ENCODE measurements at regions not wholly inside any gene's neighbourhood (a gene's known extent, or its start where the extent isn't known, plus 50 kb on each side); places are given as distances from the start of the nearest gene placed in this dataset.
"Not testable (repeated sequence)": the region's sequence is repeated elsewhere in the genome, so short reads cannot be mapped to it uniquely, and the experiment has no call there.

- H3K27ac Mint-ChIP-seq: no peak overlapping the region
- no peaks in the 10 kb centered on the region for H3K27me3 Mint-ChIP-seq
- intact Hi-C loops (cut with micrococcal nuclease): no loop called here
Observed at GRCh38 chr22:27250886-27251285, 550.7 kb downstream of the MN1 start.

GRCh38 chr22:27251563-27251962, 550.0 kb downstream of the MN1 start:
- no peak overlapping the region for H3K4me3 Mint-ChIP-seq
- no peaks in the 10 kb centered on the region for H3K27me3 Mint-ChIP-seq
- intact Hi-C loops (cut with micrococcal nuclease): no loop called here
- H3K9me3 Mint-ChIP-seq: peaks cover 17% of the 10 kb centered on the region
- H3K4me1 Mint-ChIP-seq: no peaks in the 10 kb centered on the region
- H3K27ac Mint-ChIP-seq: no peak overlapping the region
- DNase-seq: no peak
- no peaks in the 10 kb centered on the region for H3K36me3 Mint-ChIP-seq (ENCODE audit: low read depth)

More at GRCh38 chr22:27250886-27251285, 550.7 kb downstream of the MN1 start:
- peaks cover 22% of the 10 kb centered on the region for H3K9me3 Mint-ChIP-seq
- no peak overlapping the region for H3K4me3 Mint-ChIP-seq
- no peak for DNase-seq
- H3K4me1 Mint-ChIP-seq: no peaks in the 10 kb centered on the region
- no peaks in the 10 kb centered on the region for H3K36me3 Mint-ChIP-seq (ENCODE audit: low read depth)

- intact Hi-C loops (cut with micrococcal nuclease): no loop called here
- H3K9me3 Mint-ChIP-seq: peaks cover 13% of the 10 kb centered on the region
- no peak overlapping the region for H3K27ac Mint-ChIP-seq
- H3K4me3 Mint-ChIP-seq: no peak overlapping the region
- H3K36me3 Mint-ChIP-seq (ENCODE audit: low read depth): no peaks in the 10 kb centered on the region
- H3K27me3 Mint-ChIP-seq: no peaks in the 10 kb centered on the region
- no peaks in the 10 kb centered on the region for H3K4me1 Mint-ChIP-seq
- DNase-seq: no peak
Observed at GRCh38 chr22:27252282-27253049, 549.1 kb downstream of the MN1 start.

GRCh38 chr22:27253108-27253902, 548.3 kb downstream of the MN1 start:
- Mint-ChIP-seq H3K4me1 (no peaks in the 10 kb centered on the region), H3K27me3 (no peaks in the 10 kb centered on the region), H3K9me3 (peaks cover 13% of the 10 kb centered on the region), H3K36me3 (ENCODE audit: low read depth) (no peaks in the 10 kb centered on the region), H3K27ac (no peak overlapping the region), H3K4me3 (no peak overlapping the region)
- intact Hi-C loops (cut with micrococcal nuclease): no loop called here
- DNase-seq: no peak

GRCh38 chr22:27254063-27254462, 547.5 kb downstream of the MN1 start:
- DNase-seq; H3K36me3 Mint-ChIP-seq (ENCODE audit: low read depth); H3K4me3 Mint-ChIP-seq; H3K27ac Mint-ChIP-seq; H3K27me3 Mint-ChIP-seq; intact Hi-C loops (cut with micrococcal nuclease); H3K4me1 Mint-ChIP-seq: not testable (repeated sequence)
- peaks cover 14% of the 10 kb centered on the region for H3K9me3 Mint-ChIP-seq

GRCh38 chr22:27255580-27255979, 546.0 kb downstream of the MN1 start:
- Mint-ChIP-seq H3K4me1 (no peaks in the 10 kb centered on the region), H3K27me3 (no peaks in the 10 kb centered on the region), H3K36me3 (ENCODE audit: low read depth) (no peaks in the 10 kb centered on the region), H3K27ac (no peak overlapping the region), H3K4me3 (no peak overlapping the region), H3K9me3 (peaks cover 17% of the 10 kb centered on the region)
- intact Hi-C loops (cut with micrococcal nuclease): no loop called here
- no peak for DNase-seq

- Mint-ChIP-seq H3K4me3 (no peak overlapping the region), H3K36me3 (ENCODE audit: low read depth) (no peaks in the 10 kb centered on the region), H3K9me3 (peaks cover 13% of the 10 kb centered on the region), H3K4me1 (no peaks in the 10 kb centered on the region), H3K27me3 (no peaks in the 10 kb centered on the region), H3K27ac (no peak overlapping the region)
- intact Hi-C loops (cut with micrococcal nuclease): no loop called here
- DNase-seq: no peak
Observed at GRCh38 chr22:27257987-27258386, 543.6 kb downstream of the MN1 start.

- Mint-ChIP-seq H3K27ac (no peak overlapping the region), H3K9me3 (peaks cover 12% of the 10 kb centered on the region), H3K27me3 (no peaks in the 10 kb centered on the region), H3K4me1 (no peaks in the 10 kb centered on the region), H3K36me3 (ENCODE audit: low read depth) (no peaks in the 10 kb centered on the region), H3K4me3 (no peak overlapping the region)
- intact Hi-C loops (cut with micrococcal nuclease): no loop called here
- DNase-seq: no peak
Observed at GRCh38 chr22:27258616-27259172, 542.9 kb downstream of the MN1 start.

GRCh38 chr22:27259433-27259832, 542.1 kb downstream of the MN1 start:
- intact Hi-C loops (cut with micrococcal nuclease): no loop called here
- DNase-seq: no peak
- Mint-ChIP-seq H3K27me3 (no peaks in the 10 kb centered on the region), H3K9me3 (peaks cover 9% of the 10 kb centered on the region), H3K36me3 (ENCODE audit: low read depth) (no peaks in the 10 kb centered on the region), H3K4me1 (no peaks in the 10 kb centered on the region), H3K27ac (no peak overlapping the region), H3K4me3 (no peak overlapping the region)

- H3K36me3 Mint-ChIP-seq (ENCODE audit: low read depth): no peaks in the 10 kb centered on the region
- no peaks in the 10 kb centered on the region for H3K27me3 Mint-ChIP-seq
- H3K9me3 Mint-ChIP-seq: peaks cover 9% of the 10 kb centered on the region
- H3K4me3 Mint-ChIP-seq: no peak overlapping the region
- H3K4me1 Mint-ChIP-seq: no peaks in the 10 kb centered on the region
- no peak overlapping the region for H3K27ac Mint-ChIP-seq
- intact Hi-C loops (cut with micrococcal nuclease): no loop called here
- DNase-seq: no peak
Observed at GRCh38 chr22:27260087-27260698, 541.4 kb downstream of the MN1 start.

GRCh38 chr22:27262361-27262760, 539.2 kb downstream of the MN1 start:
- Mint-ChIP-seq H3K27ac (no peak overlapping the region), H3K36me3 (ENCODE audit: low read depth) (no peaks in the 10 kb centered on the region), H3K4me3 (no peak overlapping the region), H3K4me1 (no peaks in the 10 kb centered on the region), H3K27me3 (no peaks in the 10 kb centered on the region), H3K9me3 (peaks cover 3% of the 10 kb centered on the region)
- no peak for DNase-seq
- intact Hi-C loops (cut with micrococcal nuclease): no loop called here

GRCh38 chr22:27264184-27264583, 537.4 kb downstream of the MN1 start:
- Mint-ChIP-seq H3K9me3 (peaks cover 1% of the 10 kb centered on the region), H3K36me3 (ENCODE audit: low read depth) (no peaks in the 10 kb centered on the region), H3K4me3 (no peak overlapping the region), H3K4me1 (no peaks in the 10 kb centered on the region), H3K27me3 (no peaks in the 10 kb centered on the region), H3K27ac (no peak overlapping the region)
- no peak for DNase-seq
- intact Hi-C loops (cut with micrococcal nuclease): no loop called here

GRCh38 chr22:27267145-27267544, 534.4 kb downstream of the MN1 start:
- H3K4me1 Mint-ChIP-seq: no peaks in the 10 kb centered on the region
- H3K9me3 Mint-ChIP-seq: no peaks in the 10 kb centered on the region
- no peak overlapping the region for H3K4me3 Mint-ChIP-seq
- intact Hi-C loops (cut with micrococcal nuclease): no loop called here
- H3K36me3 Mint-ChIP-seq (ENCODE audit: low read depth): no peaks in the 10 kb centered on the region
- no peak for DNase-seq
- H3K27ac Mint-ChIP-seq: no peak overlapping the region
- H3K27me3 Mint-ChIP-seq: peaks cover 3% of the 10 kb centered on the region

Measured in activated CD4-positive, alpha-beta T cell treated with anti-CD3 and anti-CD28 coated beads, Interleukin-2, amount 10 ng/mL, durations not matched to agents 24 days and 14 days (primary cell).